GM23248 (cell line): ENCODE measurements at regions not wholly inside any gene's neighbourhood (a gene's known extent, or its start where the extent isn't known, plus 50 kb on each side); places are given as distances from the start of the nearest gene placed in this dataset.

ENCODE experiments used
- DNase-seq: peaks from one replicate; pipeline ENCODE4 v3.0.0-alpha.2; 2015
- H2AFZ ChIP-seq: fragments of 200-600 bp; sonication (generic); 2 replicates; pipeline ENCODE4 v1.6.1; 2016; ENCODE audit warnings: antibody characterized with exemption
- H3F3A ChIP-seq: fragments of 200-600 bp; sonication (generic); 2 replicates; pipeline ENCODE4 v1.6.1; 2016; ENCODE audit warnings: mild to moderate bottlenecking, antibody characterized with exemption, mixed run types; ENCODE audit not compliant: insufficient read depth
- H3K27ac ChIP-seq: fragments of 200-600 bp; sonication (generic); 2 replicates; pipeline ENCODE4 v1.5.1; 2016; ENCODE audit warnings: mild to moderate bottlenecking
- H3K27me3 ChIP-seq: fragments of 200-600 bp; sonication (generic); replicated peaks from 2 replicates; pipeline ENCODE4 v1.6.1; 2016; ENCODE audit warnings: mild to moderate bottlenecking; ENCODE audit not compliant: insufficient read depth
- H3K36me3 ChIP-seq: fragments of 200-600 bp; sonication (generic); 2 replicates; pipeline ENCODE4 v1.6.1; 2016; ENCODE audit warnings: low read depth, mild to moderate bottlenecking
- H3K4me1 ChIP-seq: fragments of 200-600 bp; sonication (generic); 2 replicates; pipeline ENCODE4 v1.6.1; 2016; ENCODE audit warnings: mild to moderate bottlenecking; ENCODE audit not compliant: insufficient read depth
- H3K4me2 ChIP-seq: fragments of 200-600 bp; sonication (generic); one replicate; pipeline ENCODE4 v1.6.1; 2016; ENCODE audit warnings: mild to moderate bottlenecking; ENCODE audit not compliant: unreplicated experiment
- H3K4me3 ChIP-seq: fragments of 200-600 bp; sonication (generic); 2 replicates; pipeline ENCODE4 v1.5.1; 2016; ENCODE audit warnings: mild to moderate bottlenecking
- H3K79me2 ChIP-seq: fragments of 200-600 bp; sonication (generic); 2 replicates; pipeline ENCODE4 v1.6.1; 2016; ENCODE audit warnings: mild to moderate bottlenecking; ENCODE audit not compliant: insufficient read depth
- H3K9ac ChIP-seq: fragments of 200-600 bp; sonication (generic); 2 replicates; pipeline ENCODE4 v1.6.1; 2016; ENCODE audit warnings: mild to moderate bottlenecking
- H3K9me2 ChIP-seq: fragments of 200-600 bp; sonication (generic); 2 replicates; pipeline ENCODE4 v1.6.1; 2016; ENCODE audit warnings: mixed run types, mild to moderate bottlenecking, moderate library complexity; ENCODE audit not compliant: insufficient read depth
- H3K9me3 ChIP-seq: fragments of 200-600 bp; sonication (generic); one replicate; pipeline ENCODE4 v1.6.1; 2017; ENCODE audit warnings: low read depth
- H4K20me1 ChIP-seq: fragments of 200-600 bp; sonication (generic); 2 replicates; pipeline ENCODE4 v1.6.0; 2016; ENCODE audit not compliant: insufficient read depth
- EZH2 ChIP-seq: fragments of 200-600 bp; sonication (generic); IDR thresholded peaks from 2 replicates; pipeline ENCODE4 v1.6.1; 2018; ENCODE audit warnings: antibody characterized with exemption, mild to moderate bottlenecking; ENCODE audit not compliant: insufficient read depth, poor library complexity, severe bottlenecking
- EZH2phosphoT487 ChIP-seq: fragments of 200-600 bp; sonication (generic); IDR thresholded peaks from 2 replicates; pipeline ENCODE4 v1.6.1; 2018; ENCODE audit warnings: antibody characterized with exemption, moderate library complexity, mild to moderate bottlenecking, low read depth; ENCODE audit not compliant: insufficient read depth
- whole genome bisulfite sequencing, 2 experiments: methylation state at CpG; one replicate each; pipeline ENCODE4 v1.1.6; 2015 to 2017; ENCODE audit warnings: low lambda C conversion rate in 2 of 2, low coverage in 1 of 2; ENCODE audit errors: missing lambda C conversion rate in 2 of 2; 5-methylcytosine and 5-hydroxymethylcytosine counted together
- in situ Hi-C: fragments of 300-500 bp; cut with MboI; formaldehyde crosslinking; loops from 2 replicates; pipeline ENCODE4 v1.15.0; 2020

DNA sequence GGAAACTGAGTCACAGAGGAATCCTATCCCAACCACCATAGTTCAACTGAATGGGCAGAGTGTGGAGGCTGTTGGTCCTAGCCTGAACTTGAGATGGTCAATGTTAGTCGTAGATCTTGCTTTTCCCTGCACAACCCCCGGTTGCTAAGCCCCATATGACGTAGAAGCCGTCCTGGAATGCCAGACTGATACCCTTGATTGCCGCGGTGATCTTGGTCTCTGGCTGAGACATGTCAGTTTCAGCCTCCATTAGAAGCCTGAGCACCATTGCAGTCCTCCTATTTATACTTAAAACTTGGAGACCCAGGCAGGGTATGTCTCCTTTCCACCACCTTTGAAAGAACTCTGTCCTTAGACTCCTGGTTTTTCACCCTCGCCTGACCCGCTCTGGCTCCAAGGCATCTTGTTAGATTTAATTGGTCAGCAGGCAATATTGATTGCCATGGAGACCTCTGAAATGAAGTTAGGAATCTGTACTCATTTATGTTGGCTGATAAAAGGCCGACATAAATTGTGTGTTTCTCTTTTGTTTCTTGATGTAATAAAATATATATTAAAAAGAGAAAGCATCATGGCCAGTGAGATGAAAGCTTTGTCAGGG lies 53.4 kb downstream of the RPLP1 start:
- Histone ChIP-seq H2AFZ (no peak overlapping the region), H3K9ac (no peak overlapping the region), H3K27ac (no peak overlapping the region), H3K79me2 (no peaks in the 10 kb centered on the region), H3K9me2 (no peaks in the 10 kb centered on the region), H4K20me1 (no peaks in the 10 kb centered on the region), H3K36me3 (no peaks in the 10 kb centered on the region), H3K4me1 (peaks cover 5% of the 10 kb centered on the region; the same call in 1 of the 2 replicates), H3K4me2 (no peak overlapping the region), H3K9me3 (no peaks in the 10 kb centered on the region), H3F3A (peaks cover 6% of the 10 kb centered on the region; the same call in 1 of the 2 replicates), H3K4me3 (no peak overlapping the region), H3K27me3 (no peaks in the 10 kb centered on the region; the same call in 1 of the 2 replicates)
- no peak for TF ChIP-seq EZH2phosphoT487
- TF ChIP-seq EZH2, result no peak
- in situ Hi-C loops, result no loop called here
- DNase-seq, result no peak
- 69% methylated on average over 9 of the region's 9 CpGs for WGBS, 2 experiments

DNA sequence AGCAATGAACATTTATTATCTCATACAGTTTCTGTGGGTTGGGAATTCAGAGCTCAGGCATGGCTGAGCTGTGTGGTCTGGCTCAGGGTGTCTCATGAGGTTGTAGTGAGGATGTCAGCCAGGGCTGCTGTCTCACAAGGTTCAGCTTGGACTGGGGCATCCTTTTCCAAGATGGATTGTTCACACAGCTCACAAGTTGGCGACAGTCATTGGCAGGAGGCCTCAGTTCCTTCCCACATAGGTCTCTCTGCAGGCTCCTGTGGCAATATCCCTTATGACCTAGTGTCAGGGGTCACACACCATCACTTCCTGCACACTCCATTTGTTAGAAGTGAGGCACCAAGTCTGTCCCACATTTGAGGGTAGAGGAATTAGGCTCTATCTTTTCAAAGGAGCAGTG lies 56.0 kb downstream of the RPLP1 start:
- Histone ChIP-seq H3K9me2 (no peaks in the 10 kb centered on the region), H3K4me2 (no peak overlapping the region), H3K4me1 (peaks cover 5% of the 10 kb centered on the region; the same call in 1 of the 2 replicates), H3K27ac (peak overlapping the region; percentile 28; the same call in 1 of the 2 replicates), H3K4me3 (no peak overlapping the region), H3K27me3 (peaks cover 4% of the 10 kb centered on the region), H3K36me3 (no peaks in the 10 kb centered on the region), H3K9ac (no peak overlapping the region), H4K20me1 (no peaks in the 10 kb centered on the region), H3K9me3 (no peaks in the 10 kb centered on the region), H3K79me2 (no peaks in the 10 kb centered on the region), H3F3A (peaks cover 6% of the 10 kb centered on the region; the same call in 1 of the 2 replicates), H2AFZ (no peak overlapping the region)
- TF ChIP-seq EZH2phosphoT487 (no peak), EZH2 (no peak)
- in situ Hi-C loops, result no loop called here
- DNase-seq, result peak; percentile 60
- 29 to 35% methylated on average over 1 of the region's 1 CpG for WGBS, 2 experiments

DNA sequence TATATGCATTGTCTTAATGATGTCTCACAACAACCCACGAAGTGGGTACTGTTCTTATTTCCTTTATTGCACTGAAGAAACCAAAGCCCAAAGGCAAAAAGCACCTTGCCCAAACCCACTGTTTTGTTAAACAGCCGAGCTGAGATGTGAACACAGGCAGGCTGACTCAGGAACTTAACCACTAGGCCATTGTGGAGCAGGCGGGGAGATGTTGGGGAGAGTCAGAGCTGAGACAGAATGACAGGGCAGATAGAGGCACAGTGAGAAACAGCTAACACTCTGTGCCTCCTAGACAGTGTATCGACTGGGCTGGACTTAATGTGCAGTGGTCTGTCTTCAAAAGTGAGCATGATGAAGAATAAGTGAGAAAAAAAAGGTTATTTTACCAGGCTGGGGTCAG lies 56.5 kb downstream of the RPLP1 start:
- H3K27ac ChIP-seq, result peak overlapping the region; percentile 28; the same call in 1 of the 2 replicates
- WGBS, 2 experiments, result 43 to 57% methylated on average over 4 of the region's 4 CpGs
- H3K4me3 ChIP-seq, result no peak overlapping the region
- H3K9me2 ChIP-seq, result no peaks in the 10 kb centered on the region
- in situ Hi-C loops, result no loop called here
- TF ChIP-seq EZH2, result no peak
- TF ChIP-seq EZH2phosphoT487, result no peak
- H3K9me3 ChIP-seq, result no peaks in the 10 kb centered on the region
- H3K27me3 ChIP-seq, result peaks cover 4% of the 10 kb centered on the region
- peaks cover 6% of the 10 kb centered on the region; the same call in 1 of the 2 replicates for H3F3A ChIP-seq
- H3K9ac ChIP-seq, result no peak overlapping the region
- DNase-seq, result peak; percentile 71
- no peak overlapping the region for H2AFZ ChIP-seq
- H3K36me3 ChIP-seq, result no peaks in the 10 kb centered on the region
- H3K79me2 ChIP-seq, result no peaks in the 10 kb centered on the region
- peaks cover 5% of the 10 kb centered on the region; the same call in 1 of the 2 replicates for H3K4me1 ChIP-seq
- no peak overlapping the region for H3K4me2 ChIP-seq
- no peaks in the 10 kb centered on the region for H4K20me1 ChIP-seq

DNA sequence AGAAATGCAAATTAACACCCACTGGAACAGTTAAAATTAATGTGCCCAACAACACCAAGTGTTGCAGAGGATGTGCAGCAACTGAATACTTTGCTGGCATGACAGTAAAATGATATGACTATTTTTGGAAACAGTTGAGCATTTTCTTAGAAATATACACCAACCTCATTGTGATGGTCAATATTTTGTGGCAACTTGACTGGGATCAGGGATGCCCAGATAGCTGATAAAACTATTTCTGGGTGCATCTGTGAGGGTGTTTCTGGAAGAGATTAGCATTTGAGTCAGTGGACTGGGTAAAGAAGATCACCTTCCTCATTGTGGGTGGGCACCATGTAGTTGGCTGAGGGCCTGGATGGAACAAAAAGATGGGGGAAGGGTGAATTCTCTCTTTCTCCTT lies 57.9 kb downstream of the RPLP1 start:
- no peak for TF ChIP-seq EZH2
- TF ChIP-seq EZH2phosphoT487, result no peak
- no peaks in the 10 kb centered on the region for H4K20me1 ChIP-seq
- no peaks in the 10 kb centered on the region for H3K9me3 ChIP-seq
- no peak for DNase-seq
- H3F3A ChIP-seq, result peaks cover 6% of the 10 kb centered on the region; the same call in 1 of the 2 replicates
- in situ Hi-C loops, result no loop called here
- no peaks in the 10 kb centered on the region for H3K36me3 ChIP-seq
- H3K4me2 ChIP-seq, result no peak overlapping the region
- no peak overlapping the region for H3K9ac ChIP-seq
- H3K79me2 ChIP-seq, result no peaks in the 10 kb centered on the region
- peaks cover 5% of the 10 kb centered on the region; the same call in 1 of the 2 replicates for H3K4me1 ChIP-seq
- H3K27ac ChIP-seq, result no peak overlapping the region
- H2AFZ ChIP-seq, result no peak overlapping the region
- H3K4me3 ChIP-seq, result no peak overlapping the region
- peaks cover 8% of the 10 kb centered on the region for H3K27me3 ChIP-seq
- no peaks in the 10 kb centered on the region for H3K9me2 ChIP-seq
